ENCODE measurements at regions not wholly inside any gene's neighbourhood (a gene's known extent, or its start where the extent isn't known, plus 50 kb on each side); places are given as distances from the start of the nearest gene placed in this dataset.

GRCh38 chr6:170184316-170184715 lies 106.6 kb downstream of the DLL1 start:
- WGBS (ENCODE audit: low lambda C conversion rate, missing lambda C conversion rate), result 91% methylated on average over 5 of the region's 5 CpGs
- no peaks in the 10 kb centered on the region for H3K79me2 ChIP-seq
- H3K4me2 ChIP-seq, result no peak overlapping the region
- no peaks in the 10 kb centered on the region for H3K27me3 ChIP-seq
- H3K9me2 ChIP-seq (replicated peaks; ENCODE audit: insufficient read depth), result no peaks in the 10 kb centered on the region
- H3K27ac ChIP-seq, result no peak overlapping the region
- no peak overlapping the region for H2AFZ ChIP-seq
- no peak overlapping the region for H3K4me3 ChIP-seq
- no peaks in the 10 kb centered on the region for H4K20me1 ChIP-seq (ENCODE audit: insufficient read depth, poor library complexity, severe bottlenecking)
- H3K4me1 ChIP-seq (ENCODE audit: insufficient read depth), result no peaks in the 10 kb centered on the region
- H3K36me3 ChIP-seq (replicated peaks; ENCODE audit: insufficient read depth, low read depth), result no peaks in the 10 kb centered on the region
- no peak for TF ChIP-seq EZH2phosphoT487 (IDR thresholded peaks at IDR 0.05; ENCODE audit: low read depth, severe bottlenecking, unreplicated experiment)
- TF ChIP-seq CTCF (IDR thresholded peaks at IDR 0.05; ENCODE audit: poor library complexity), result no peak
- TF ChIP-seq EZH2 (IDR thresholded peaks at IDR 0.05; ENCODE audit: borderline replicate concordance), result no peak
- no peak for DNase-seq (ENCODE audit: low spot score)
- H3K9me3 ChIP-seq (ENCODE audit: low read depth), result no peaks in the 10 kb centered on the region

GRCh38 chr6:170183521-170183920 lies 107.4 kb downstream of the DLL1 start:
- DNase-seq (ENCODE audit: low spot score), result no peak
- Histone ChIP-seq H3K36me3 (replicated peaks; ENCODE audit: insufficient read depth, low read depth) (no peaks in the 10 kb centered on the region), H3K27me3 (no peaks in the 10 kb centered on the region), H3K4me2 (no peak overlapping the region), H2AFZ (no peak overlapping the region), H3K4me1 (ENCODE audit: insufficient read depth) (no peaks in the 10 kb centered on the region), H3K27ac (no peak overlapping the region), H3K9me2 (replicated peaks; ENCODE audit: insufficient read depth) (no peaks in the 10 kb centered on the region), H3K4me3 (no peak overlapping the region), H4K20me1 (ENCODE audit: insufficient read depth, poor library complexity, severe bottlenecking) (no peaks in the 10 kb centered on the region), H3K9me3 (ENCODE audit: low read depth) (no peaks in the 10 kb centered on the region), H3K79me2 (no peaks in the 10 kb centered on the region)
- TF ChIP-seq CTCF (IDR thresholded peaks at IDR 0.05; ENCODE audit: poor library complexity) (no peak), EZH2phosphoT487 (IDR thresholded peaks at IDR 0.05; ENCODE audit: low read depth, severe bottlenecking, unreplicated experiment) (no peak), EZH2 (IDR thresholded peaks at IDR 0.05; ENCODE audit: borderline replicate concordance) (no peak)

GRCh38 chr6:170182781-170183120 lies 108.1 kb downstream of the DLL1 start:
- H3K4me1 ChIP-seq (ENCODE audit: insufficient read depth), result no peaks in the 10 kb centered on the region
- no peak for DNase-seq (ENCODE audit: low spot score)
- no peak overlapping the region for H3K27ac ChIP-seq
- H3K4me3 ChIP-seq, result no peak overlapping the region
- 88% methylated on average over 10 of the region's 10 CpGs for WGBS (ENCODE audit: low lambda C conversion rate, missing lambda C conversion rate)
- H2AFZ ChIP-seq, result no peak overlapping the region
- no peaks in the 10 kb centered on the region for H3K79me2 ChIP-seq
- H3K4me2 ChIP-seq, result no peak overlapping the region
- H3K9me2 ChIP-seq (replicated peaks; ENCODE audit: insufficient read depth), result no peaks in the 10 kb centered on the region
- TF ChIP-seq CTCF (IDR thresholded peaks at IDR 0.05; ENCODE audit: poor library complexity) (no peak), EZH2 (IDR thresholded peaks at IDR 0.05; ENCODE audit: borderline replicate concordance) (no peak), EZH2phosphoT487 (IDR thresholded peaks at IDR 0.05; ENCODE audit: low read depth, severe bottlenecking, unreplicated experiment) (no peak)
- H3K9me3 ChIP-seq (ENCODE audit: low read depth), result no peaks in the 10 kb centered on the region
- H3K27me3 ChIP-seq, result no peaks in the 10 kb centered on the region
- H4K20me1 ChIP-seq (ENCODE audit: insufficient read depth, poor library complexity, severe bottlenecking), result no peaks in the 10 kb centered on the region
- H3K36me3 ChIP-seq (replicated peaks; ENCODE audit: insufficient read depth, low read depth), result no peaks in the 10 kb centered on the region

- Histone ChIP-seq H3K9me2 (replicated peaks; ENCODE audit: insufficient read depth) (no peaks in the 10 kb centered on the region), H3K27ac (no peak overlapping the region), H3K36me3 (replicated peaks; ENCODE audit: insufficient read depth, low read depth) (no peaks in the 10 kb centered on the region), H3K4me2 (no peak overlapping the region), H3K27me3 (no peaks in the 10 kb centered on the region), H4K20me1 (ENCODE audit: insufficient read depth, poor library complexity, severe bottlenecking) (no peaks in the 10 kb centered on the region), H3K9me3 (ENCODE audit: low read depth) (no peaks in the 10 kb centered on the region), H2AFZ (no peak overlapping the region), H3K79me2 (no peaks in the 10 kb centered on the region), H3K4me1 (ENCODE audit: insufficient read depth) (no peaks in the 10 kb centered on the region), H3K4me3 (no peak overlapping the region)
- TF ChIP-seq EZH2phosphoT487 (IDR thresholded peaks at IDR 0.05; ENCODE audit: low read depth, severe bottlenecking, unreplicated experiment), result no peak
- TF ChIP-seq CTCF (IDR thresholded peaks at IDR 0.05; ENCODE audit: poor library complexity), result no peak
- no peak for TF ChIP-seq EZH2 (IDR thresholded peaks at IDR 0.05; ENCODE audit: borderline replicate concordance)
- no peak for DNase-seq (ENCODE audit: low spot score)
- WGBS (ENCODE audit: low lambda C conversion rate, missing lambda C conversion rate), result 85% methylated on average over 19 of the region's 19 CpGs
These were observed 108.6 kb downstream of the DLL1 start for GRCh38 chr6:170182093-170182780.
